Smooth muscle cell (in vitro differentiated cells): ENCODE measurements at regions not wholly inside any gene's neighbourhood (a gene's known extent, or its start where the extent isn't known, plus 50 kb on each side); places are given as distances from the start of the nearest gene placed in this dataset.

Source experiments
- DNase-seq: peaks from one replicate; lab custom pipeline; 2025; ENCODE audit not compliant: unreplicated experiment; lab: John Stamatoyannopoulos, UW
- H2AFZ ChIP-seq: fragments of 200-600 bp; sonication (generic); 2 replicates; pipeline ENCODE4 v1.6.0; 2016; ENCODE audit warnings: antibody characterized with exemption, low read depth, mild to moderate bottlenecking
- H3F3A ChIP-seq: fragments of 200-600 bp; sonication (generic); 2 replicates; pipeline ENCODE4 v1.6.0; 2017; ENCODE audit warnings: antibody characterized with exemption, low read depth
- H3K27ac ChIP-seq: fragments of 200-600 bp; sonication (generic); 2 replicates; pipeline ENCODE4 v1.5.1; 2016; ENCODE audit warnings: low read depth, mild to moderate bottlenecking
- H3K27me3 ChIP-seq: fragments of 200-600 bp; sonication (generic); 2 replicates; pipeline ENCODE4 v1.6.1; 2016; ENCODE audit warnings: low read depth, mild to moderate bottlenecking
- H3K36me3 ChIP-seq: fragments of 200-600 bp; sonication (generic); 2 replicates; pipeline ENCODE4 v1.5.1; 2016; ENCODE audit warnings: low read depth
- H3K4me1 ChIP-seq: fragments of 200-600 bp; sonication (generic); 2 replicates; pipeline ENCODE4 v1.5.1; 2016; ENCODE audit warnings: low read depth
- H3K4me2 ChIP-seq: fragments of 200-600 bp; sonication (generic); 2 replicates; pipeline ENCODE4 v1.6.0; 2016; ENCODE audit warnings: mild to moderate bottlenecking
- H3K4me3 ChIP-seq: fragments of 200-600 bp; sonication (generic); 2 replicates; pipeline ENCODE4 v1.5.1; 2016; ENCODE audit warnings: mild to moderate bottlenecking
- H3K79me2 ChIP-seq: fragments of 200-600 bp; sonication (generic); 2 replicates; pipeline ENCODE4 v1.6.0; 2016; ENCODE audit warnings: low read depth, mild to moderate bottlenecking
- H3K9ac ChIP-seq: fragments of 200-600 bp; sonication (generic); 2 replicates; pipeline ENCODE4 v1.6.0; 2016; ENCODE audit warnings: low read depth
- H3K9me3 ChIP-seq: fragments of 200-600 bp; sonication (generic); replicated peaks from 2 replicates; pipeline ENCODE4 v1.5.1; 2016; ENCODE audit warnings: low read depth
- H4K20me1 ChIP-seq: fragments of 200-600 bp; sonication (generic); 2 replicates; pipeline ENCODE4 v1.6.0; 2016; ENCODE audit warnings: low read depth
- CTCF ChIP-seq: fragments of 200-600 bp; sonication (generic); IDR thresholded peaks from 2 replicates; pipeline ENCODE4 v1.5.1; 2017; ENCODE audit warnings: borderline replicate concordance, mild to moderate bottlenecking, antibody characterized with exemption; ENCODE audit not compliant: insufficient read depth, poor library complexity, severe bottlenecking
- WGBS: methylation state at CpG from one replicate; pipeline ENCODE4 v1.1.7; 2016; ENCODE audit warnings: low lambda C conversion rate; 5-methylcytosine and 5-hydroxymethylcytosine counted together

- no peaks in the 10 kb centered on the region for H3K79me2 ChIP-seq
- 82% methylated on average over 9 of the region's 9 CpGs for WGBS
- H3K27ac ChIP-seq = no peak overlapping the region
- no peaks in the 10 kb centered on the region for H3K9me3 ChIP-seq
- no peak overlapping the region for H2AFZ ChIP-seq
- no peak overlapping the region for H3K4me2 ChIP-seq
- no peak for DNase-seq
- no peaks in the 10 kb centered on the region for H3K36me3 ChIP-seq
- TF ChIP-seq CTCF = no peak
- H4K20me1 ChIP-seq = no peaks in the 10 kb centered on the region
- no peak overlapping the region for H3K4me3 ChIP-seq
- H3K9ac ChIP-seq = no peak overlapping the region
- peaks cover 4% of the 10 kb centered on the region for H3K27me3 ChIP-seq
- H3F3A ChIP-seq = no peaks in the 10 kb centered on the region
- peaks cover 7% of the 10 kb centered on the region for H3K4me1 ChIP-seq
These were observed 343.5 kb downstream of the TEX29 start for GRCh38 chr13:111663953-111664421.

- H4K20me1 ChIP-seq = no peaks in the 10 kb centered on the region
- H3K36me3 ChIP-seq = no peaks in the 10 kb centered on the region
- H3K9me3 ChIP-seq = no peaks in the 10 kb centered on the region
- H3K27ac ChIP-seq = no peak overlapping the region
- H3K9ac ChIP-seq = no peak overlapping the region
- TF ChIP-seq CTCF = no peak
- H3K4me2 ChIP-seq = no peak overlapping the region
- peaks cover 4% of the 10 kb centered on the region for H3K27me3 ChIP-seq
- H3K4me3 ChIP-seq = no peak overlapping the region
- no peaks in the 10 kb centered on the region for H3F3A ChIP-seq
- H3K4me1 ChIP-seq = no peaks in the 10 kb centered on the region
- H2AFZ ChIP-seq = no peak overlapping the region
- WGBS = 90% methylated on average over 4 of the region's 4 CpGs
- H3K79me2 ChIP-seq = no peaks in the 10 kb centered on the region
- DNase-seq = no peak
These were observed 344.3 kb downstream of the TEX29 start for GRCh38 chr13:111664696-111665095.

GRCh38 chr13:111665691-111666095 is 345.3 kb downstream of the TEX29 start:
- Histone ChIP-seq H3K9ac (no peak overlapping the region), H2AFZ (no peak overlapping the region), H3K4me1 (no peaks in the 10 kb centered on the region), H4K20me1 (no peaks in the 10 kb centered on the region), H3K27me3 (peaks cover 4% of the 10 kb centered on the region), H3K79me2 (no peaks in the 10 kb centered on the region), H3K4me2 (no peak overlapping the region), H3F3A (no peaks in the 10 kb centered on the region), H3K36me3 (no peaks in the 10 kb centered on the region), H3K27ac (no peak overlapping the region), H3K9me3 (no peaks in the 10 kb centered on the region), H3K4me3 (no peak overlapping the region)
- TF ChIP-seq CTCF = no peak
- no peak for DNase-seq
- 86% methylated on average over 11 of the region's 11 CpGs for WGBS

GRCh38 chr13:111666164-111666776 is 345.8 kb downstream of the TEX29 start:
- no peak overlapping the region for H3K27ac ChIP-seq
- H3K4me2 ChIP-seq = no peak overlapping the region
- 88% methylated on average over 18 of the region's 18 CpGs for WGBS
- no peaks in the 10 kb centered on the region for H4K20me1 ChIP-seq
- H3K4me3 ChIP-seq = no peak overlapping the region
- no peaks in the 10 kb centered on the region for H3F3A ChIP-seq
- H3K36me3 ChIP-seq = no peaks in the 10 kb centered on the region
- H3K4me1 ChIP-seq = no peaks in the 10 kb centered on the region
- H3K27me3 ChIP-seq = peaks cover 4% of the 10 kb centered on the region
- H3K79me2 ChIP-seq = no peaks in the 10 kb centered on the region
- no peaks in the 10 kb centered on the region for H3K9me3 ChIP-seq
- H3K9ac ChIP-seq = no peak overlapping the region
- no peak for TF ChIP-seq CTCF
- DNase-seq = no peak
- no peak overlapping the region for H2AFZ ChIP-seq
